ENCODE measurements at regions not wholly inside any gene's neighbourhood (a gene's known extent, or its start where the extent isn't known, plus 50 kb on each side); places are given as distances from the start of the nearest gene placed in this dataset.

DNA sequence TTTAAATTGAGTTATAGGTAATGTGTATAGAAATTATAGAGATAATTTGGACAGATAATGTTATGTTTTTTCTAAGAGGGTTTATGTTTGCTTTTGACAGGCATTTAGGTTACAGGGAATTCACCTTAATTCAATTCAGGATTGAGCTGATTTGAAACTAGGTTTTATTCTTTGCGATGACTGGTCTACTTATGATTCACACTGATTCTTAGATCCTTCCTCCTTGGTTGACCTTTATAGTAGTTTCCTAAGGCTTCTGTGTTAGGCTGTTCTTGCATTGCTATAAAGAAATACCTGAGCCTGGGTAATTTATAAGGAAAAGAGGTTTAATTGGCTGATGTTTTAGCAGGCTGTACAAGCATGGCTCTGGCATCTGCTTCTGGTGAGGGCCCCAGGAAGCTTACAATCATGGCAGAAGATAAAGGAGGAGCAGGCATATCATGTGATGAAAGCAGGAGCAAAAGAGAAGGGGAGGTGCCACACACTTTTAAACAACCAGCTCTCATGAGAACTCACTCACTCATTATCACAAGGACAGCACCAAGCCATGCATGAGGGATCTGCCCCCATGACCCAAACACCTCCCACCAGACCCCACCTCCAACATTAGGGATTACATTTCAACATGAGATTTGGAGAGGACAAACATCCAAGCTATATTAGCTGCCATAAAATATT, 155.0 kb upstream of the SFRP2 start:
- TF ChIP-seq, protein P1, sequence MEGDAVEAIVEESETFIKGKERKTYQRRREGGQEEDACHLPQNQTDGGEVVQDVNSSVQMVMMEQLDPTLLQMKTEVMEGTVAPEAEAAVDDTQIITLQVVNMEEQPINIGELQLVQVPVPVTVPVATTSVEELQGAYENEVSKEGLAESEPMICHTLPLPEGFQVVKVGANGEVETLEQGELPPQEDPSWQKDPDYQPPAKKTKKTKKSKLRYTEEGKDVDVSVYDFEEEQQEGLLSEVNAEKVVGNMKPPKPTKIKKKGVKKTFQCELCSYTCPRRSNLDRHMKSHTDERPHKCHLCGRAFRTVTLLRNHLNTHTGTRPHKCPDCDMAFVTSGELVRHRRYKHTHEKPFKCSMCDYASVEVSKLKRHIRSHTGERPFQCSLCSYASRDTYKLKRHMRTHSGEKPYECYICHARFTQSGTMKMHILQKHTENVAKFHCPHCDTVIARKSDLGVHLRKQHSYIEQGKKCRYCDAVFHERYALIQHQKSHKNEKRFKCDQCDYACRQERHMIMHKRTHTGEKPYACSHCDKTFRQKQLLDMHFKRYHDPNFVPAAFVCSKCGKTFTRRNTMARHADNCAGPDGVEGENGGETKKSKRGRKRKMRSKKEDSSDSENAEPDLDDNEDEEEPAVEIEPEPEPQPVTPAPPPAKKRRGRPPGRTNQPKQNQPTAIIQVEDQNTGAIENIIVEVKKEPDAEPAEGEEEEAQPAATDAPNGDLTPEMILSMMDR (IDR thresholded peaks at IDR 0.05; ENCODE audit: partially characterized antibody, unreplicated experiment): no peak
- H3K27ac Mint-ChIP-seq (ENCODE audit: unreplicated experiment): no peak overlapping the region
- no peaks in the 10 kb centered on the region for H3K36me3 Mint-ChIP-seq (ENCODE audit: unreplicated experiment)
- no peak overlapping the region for H3K4me3 Mint-ChIP-seq (ENCODE audit: unreplicated experiment)
- DNase-seq: no peak
- no peaks in the 10 kb centered on the region for H3K9me3 Mint-ChIP-seq (ENCODE audit: unreplicated experiment)
- H3K4me1 Mint-ChIP-seq (ENCODE audit: low read depth, unreplicated experiment): peaks cover 4% of the 10 kb centered on the region
- no peaks in the 10 kb centered on the region for H3K27me3 Mint-ChIP-seq (ENCODE audit: unreplicated experiment)

DNA sequence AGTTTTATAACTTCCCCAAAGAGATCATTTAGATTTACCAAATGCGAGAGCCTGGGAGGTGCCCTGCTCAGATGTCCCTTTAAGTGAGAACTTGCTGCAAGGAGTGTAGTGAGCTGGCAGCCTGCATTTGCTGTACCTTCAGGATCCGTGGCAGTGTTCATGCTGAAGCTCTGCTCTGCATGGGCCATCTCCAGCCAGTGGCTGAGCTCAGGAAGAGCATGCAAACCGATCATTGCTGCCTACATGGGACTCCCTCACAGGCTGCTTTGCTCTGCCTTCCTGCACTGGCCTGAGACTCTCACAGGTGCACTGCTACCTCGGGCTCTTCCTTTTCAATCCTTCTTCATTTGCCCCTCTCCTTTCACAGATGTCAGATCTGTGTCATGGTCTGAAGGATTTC, 152.0 kb upstream of the SFRP2 start:
- Mint-ChIP-seq H3K9me3 (ENCODE audit: unreplicated experiment) (no peaks in the 10 kb centered on the region), H3K4me3 (ENCODE audit: unreplicated experiment) (no peak overlapping the region), H3K36me3 (ENCODE audit: unreplicated experiment) (no peaks in the 10 kb centered on the region), H3K27ac (ENCODE audit: unreplicated experiment) (no peak overlapping the region), H3K27me3 (ENCODE audit: unreplicated experiment) (no peaks in the 10 kb centered on the region), H3K4me1 (ENCODE audit: low read depth, unreplicated experiment) (peaks cover 6% of the 10 kb centered on the region)
- TF ChIP-seq, protein P1 (IDR thresholded peaks at IDR 0.05; ENCODE audit: partially characterized antibody, unreplicated experiment): no peak
- no peak for DNase-seq

DNA sequence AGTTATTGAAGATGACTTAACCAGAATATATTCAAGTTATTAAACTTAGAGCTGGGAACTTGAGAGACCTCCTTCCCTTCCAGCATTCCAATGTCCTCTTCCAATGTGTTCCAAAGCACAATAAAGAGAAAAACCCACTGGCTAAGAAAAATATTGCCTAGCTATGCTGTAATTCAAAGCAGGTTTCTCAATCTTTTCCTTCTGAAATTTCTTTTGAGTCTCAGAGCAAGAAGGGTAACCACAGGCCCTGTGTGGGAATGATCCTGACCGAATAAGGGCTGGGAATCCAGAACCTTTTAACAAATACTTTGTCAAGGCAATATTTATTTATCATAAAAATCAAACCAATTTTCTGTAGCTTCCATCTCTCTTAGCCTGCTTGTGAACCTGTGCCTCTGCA, 150.7 kb upstream of the SFRP2 start:
- no peak overlapping the region for H3K4me3 Mint-ChIP-seq (ENCODE audit: unreplicated experiment)
- peaks cover 8% of the 10 kb centered on the region for H3K4me1 Mint-ChIP-seq (ENCODE audit: low read depth, unreplicated experiment)
- H3K9me3 Mint-ChIP-seq (ENCODE audit: unreplicated experiment): no peaks in the 10 kb centered on the region
- no peak overlapping the region for H3K27ac Mint-ChIP-seq (ENCODE audit: unreplicated experiment)
- TF ChIP-seq, protein P1 (IDR thresholded peaks at IDR 0.05; ENCODE audit: partially characterized antibody, unreplicated experiment): no peak
- no peaks in the 10 kb centered on the region for H3K27me3 Mint-ChIP-seq (ENCODE audit: unreplicated experiment)
- no peak for DNase-seq
- H3K36me3 Mint-ChIP-seq (ENCODE audit: unreplicated experiment): no peaks in the 10 kb centered on the region

DNA sequence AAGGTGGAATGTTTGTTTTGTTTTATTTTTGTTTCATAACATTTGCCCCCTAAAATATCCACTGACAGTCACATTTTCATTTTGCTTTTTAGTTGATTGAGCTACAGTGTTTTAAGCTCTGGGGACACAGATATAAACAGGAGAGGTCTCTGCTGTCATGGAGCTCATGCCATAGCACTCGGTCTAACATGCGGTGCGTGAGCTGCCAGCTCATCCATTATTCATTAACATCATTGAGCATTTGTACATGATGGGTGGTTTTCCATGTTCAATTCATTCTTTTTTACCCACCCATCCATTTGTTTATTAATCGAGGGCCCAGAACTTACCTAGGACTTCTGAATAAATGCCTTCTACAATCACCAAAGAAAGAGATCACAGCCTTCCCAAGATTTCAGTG, 150.1 kb upstream of the SFRP2 start:
- no peak for DNase-seq
- no peaks in the 10 kb centered on the region for H3K9me3 Mint-ChIP-seq (ENCODE audit: unreplicated experiment)
- H3K27ac Mint-ChIP-seq (ENCODE audit: unreplicated experiment): no peak overlapping the region
- H3K4me1 Mint-ChIP-seq (ENCODE audit: low read depth, unreplicated experiment): peaks cover 11% of the 10 kb centered on the region
- H3K36me3 Mint-ChIP-seq (ENCODE audit: unreplicated experiment): no peaks in the 10 kb centered on the region
- H3K27me3 Mint-ChIP-seq (ENCODE audit: unreplicated experiment): peaks cover 2% of the 10 kb centered on the region
- H3K4me3 Mint-ChIP-seq (ENCODE audit: unreplicated experiment): no peak overlapping the region
- TF ChIP-seq, protein P1 (IDR thresholded peaks at IDR 0.05; ENCODE audit: partially characterized antibody, unreplicated experiment): no peak

DNA sequence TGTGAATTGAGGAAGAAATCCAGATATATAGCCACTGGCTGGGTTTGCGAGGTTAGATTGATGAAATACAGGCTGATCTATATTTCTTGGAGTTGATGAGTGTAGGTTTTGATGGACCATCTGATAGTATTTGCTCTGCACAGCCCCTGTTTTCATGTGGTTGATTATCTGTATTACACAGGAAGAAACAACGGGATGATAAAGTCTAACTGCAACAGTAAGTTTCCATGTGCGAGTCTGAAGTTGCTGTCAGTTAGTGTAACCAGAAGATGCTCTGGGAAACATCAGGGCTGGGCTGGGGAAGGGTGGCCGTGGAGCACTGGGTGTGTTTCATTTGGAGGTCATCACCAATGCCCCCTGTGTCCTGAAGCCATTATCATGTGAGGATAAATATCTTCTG, 148.4 kb upstream of the SFRP2 start:
- H3K9me3 Mint-ChIP-seq (ENCODE audit: unreplicated experiment): no peaks in the 10 kb centered on the region
- DNase-seq: no peak
- peaks cover 12% of the 10 kb centered on the region for H3K4me1 Mint-ChIP-seq (ENCODE audit: low read depth, unreplicated experiment)
- peaks cover 2% of the 10 kb centered on the region for H3K27me3 Mint-ChIP-seq (ENCODE audit: unreplicated experiment)
- H3K36me3 Mint-ChIP-seq (ENCODE audit: unreplicated experiment): no peaks in the 10 kb centered on the region
- H3K27ac Mint-ChIP-seq (ENCODE audit: unreplicated experiment): no peak overlapping the region
- TF ChIP-seq, protein P1 (IDR thresholded peaks at IDR 0.05; ENCODE audit: partially characterized antibody, unreplicated experiment): no peak
- H3K4me3 Mint-ChIP-seq (ENCODE audit: unreplicated experiment): no peak overlapping the region
